Renal pelvis (tissue), 1 donor: ENCODE measurements at regions not wholly inside any gene's neighbourhood (a gene's known extent, or its start where the extent isn't known, plus 50 kb on each side); places are given as distances from the start of the nearest gene placed in this dataset.
A peak's percentile ranks its signal among the peaks of the same experiment; 100 is the strongest.

Experiments
- DNase-seq: peaks from one replicate; pipeline ENCODE4 v3.0.0-alpha.2; 2013

GRCh38 chr1:116232989-116233514 lies 121.9 kb downstream of the MAB21L3 start:
- DNase-seq: no peak

DNA sequence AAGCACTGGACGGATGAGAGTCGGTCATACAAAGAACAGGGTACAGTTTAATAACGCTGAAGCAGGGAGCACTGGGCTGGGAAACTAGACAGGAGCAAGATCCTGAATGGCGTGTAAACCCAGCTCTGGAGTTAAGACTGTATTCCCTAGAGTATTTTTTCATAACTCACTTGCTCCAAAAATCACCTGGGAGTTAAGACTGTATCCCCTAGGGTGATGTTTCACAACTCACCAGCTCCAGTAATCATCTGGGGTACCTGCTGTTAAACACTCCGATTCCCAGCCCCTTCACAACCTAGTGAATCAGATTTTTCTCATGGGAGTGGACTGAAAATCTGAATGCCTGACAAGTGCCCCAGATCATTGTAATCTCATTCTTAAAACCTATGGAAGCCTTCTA lies 123.2 kb downstream of the MAB21L3 start:
- no peak for DNase-seq

GRCh38 chr1:116239916-116240315 lies 128.7 kb downstream of the MAB21L3 start:
- DNase-seq: no peak

GRCh38 chr1:116242741-116243140 lies 130.3 kb upstream of the ATP1A1 start:
- no peak for DNase-seq

GRCh38 chr1:116243333-116244054 lies 129.6 kb upstream of the ATP1A1 start:
- no peak for DNase-seq

DNA sequence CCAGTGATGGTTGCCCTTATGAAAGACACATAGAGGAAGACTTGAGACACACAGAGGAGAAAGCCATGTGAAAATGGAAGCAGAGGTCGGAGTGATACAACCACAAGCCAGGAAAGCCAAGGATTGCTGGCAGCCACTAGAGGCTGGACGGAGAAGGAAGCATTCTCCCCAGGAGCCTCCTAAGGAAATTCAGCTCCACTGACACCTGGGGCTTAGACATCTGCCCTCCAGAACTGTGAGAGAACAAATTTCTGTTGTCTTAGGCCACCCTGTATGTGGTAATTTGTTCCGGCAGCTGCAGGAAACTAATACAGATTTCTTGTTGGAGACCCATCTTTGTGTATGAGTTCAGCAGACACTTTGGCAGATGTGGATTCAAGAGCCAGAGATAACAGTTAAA lies 126.9 kb upstream of the ATP1A1 start:
- DNase-seq: no peak

- no peak for DNase-seq
Observed at GRCh38 chr1:116252271-116252670, 120.8 kb upstream of the ATP1A1 start.

GRCh38 chr1:116252785-116253184 lies 120.3 kb upstream of the ATP1A1 start:
- DNase-seq: no peak

GRCh38 chr1:116253566-116254382 lies 119.3 kb upstream of the ATP1A1 start:
- DNase-seq: peak; percentile 77

GRCh38 chr1:116254776-116255175 lies 118.3 kb upstream of the ATP1A1 start:
- DNase-seq: no peak

DNA sequence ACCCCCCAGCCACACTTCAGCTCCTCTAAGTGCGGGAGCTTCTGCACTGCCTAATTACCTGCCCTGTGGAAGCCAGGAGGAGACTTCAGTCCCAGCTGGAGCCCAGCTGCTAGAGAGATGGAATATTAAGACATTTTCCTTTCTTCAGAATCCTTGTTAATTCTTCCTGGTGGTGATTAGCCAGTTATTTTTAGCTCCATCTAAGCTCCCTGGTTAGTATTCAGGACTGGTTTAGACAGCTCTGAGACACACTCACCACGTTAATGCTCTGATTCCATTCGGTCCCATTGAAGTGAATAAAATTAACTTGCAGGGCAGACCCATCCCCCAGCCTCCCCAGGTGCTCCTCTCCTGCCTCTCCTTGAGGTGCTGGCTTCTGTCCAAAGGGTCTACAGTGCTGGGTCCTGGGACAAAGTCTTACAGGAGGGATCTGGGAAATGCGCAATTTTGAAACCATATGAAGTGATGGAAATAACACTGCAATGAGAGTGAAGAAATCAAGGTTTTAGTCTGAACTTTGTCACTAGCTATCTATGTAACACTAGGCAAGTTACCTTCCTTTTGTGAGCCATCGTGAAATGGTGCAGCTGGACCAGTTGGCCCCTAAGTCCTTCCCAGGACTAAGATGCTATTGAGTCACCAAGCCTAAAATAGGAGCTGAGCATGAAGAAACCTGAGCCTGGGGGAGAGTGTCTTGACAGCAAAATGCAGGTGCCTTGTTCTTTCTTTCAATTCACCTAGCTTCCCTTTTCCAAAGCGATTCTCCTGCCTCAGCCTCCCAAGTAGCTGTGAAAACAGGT lies 117.4 kb upstream of the ATP1A1 start:
- no peak for DNase-seq

DNA sequence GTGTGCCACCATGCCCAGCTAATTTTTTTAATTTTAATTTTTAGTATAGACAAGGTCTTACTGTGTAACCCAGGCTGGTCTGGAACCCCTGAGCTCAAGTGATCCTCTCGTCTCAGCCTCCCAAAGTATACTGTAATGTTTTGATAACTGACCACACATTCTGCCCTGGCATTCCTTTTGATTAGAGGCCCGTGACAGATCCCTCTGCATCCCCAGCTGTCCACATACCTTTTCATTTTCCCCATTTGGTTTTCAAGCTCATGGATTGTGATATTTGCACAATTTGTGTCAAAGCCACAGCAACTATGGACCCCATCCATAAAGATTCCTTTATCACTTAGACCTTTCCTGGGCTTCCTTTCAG lies 116.8 kb upstream of the ATP1A1 start:
- no peak for DNase-seq

GRCh38 chr1:116256875-116257274 lies 116.2 kb upstream of the ATP1A1 start:
- no peak for DNase-seq

DNA sequence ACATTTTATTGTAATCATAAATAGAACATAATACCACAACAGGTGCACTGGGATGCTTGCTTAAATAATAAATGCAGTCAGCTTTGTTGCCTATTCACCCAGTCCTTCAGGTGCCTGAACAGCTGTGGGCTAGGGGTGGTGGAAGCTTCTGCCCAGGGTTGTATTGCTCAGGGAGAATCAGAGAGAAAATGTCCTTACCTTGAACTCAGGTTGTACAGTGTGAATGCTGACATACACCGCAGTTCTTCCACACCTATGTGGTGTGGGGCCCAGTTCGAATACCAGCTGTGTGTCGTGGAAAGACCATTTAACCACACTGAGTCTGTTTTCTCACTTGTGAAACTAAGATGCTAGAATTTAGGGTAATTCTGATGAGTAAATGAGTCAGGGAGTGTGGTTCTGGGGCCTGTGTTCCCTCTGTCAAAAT lies 115.7 kb upstream of the ATP1A1 start:
- no peak for DNase-seq

GRCh38 chr1:116257836-116258235 lies 115.2 kb upstream of the ATP1A1 start:
- no peak for DNase-seq

GRCh38 chr1:116258668-116259419 lies 114.2 kb upstream of the ATP1A1 start:
- no peak for DNase-seq

DNA sequence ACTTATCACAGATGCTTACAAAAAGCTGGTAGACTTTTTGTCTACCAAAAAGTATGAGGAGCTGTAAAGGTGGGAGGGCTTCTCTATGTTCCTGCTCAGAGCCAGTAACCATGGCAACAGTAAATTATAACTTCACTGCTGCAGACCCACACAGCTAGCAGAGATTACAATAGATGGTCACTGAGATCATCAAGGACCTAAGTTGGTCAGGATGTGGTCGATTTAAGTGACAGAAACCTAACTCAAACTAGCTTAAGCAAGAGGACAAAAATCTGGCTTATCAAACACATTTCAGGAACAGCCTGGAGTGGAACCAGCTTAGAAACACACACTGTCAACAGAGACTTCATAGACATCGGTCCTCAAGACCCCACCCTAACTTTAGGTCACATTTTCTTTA lies 113.4 kb upstream of the ATP1A1 start:
- no peak for DNase-seq

- no peak for DNase-seq
Observed at GRCh38 chr1:116260115-116260514, 112.9 kb upstream of the ATP1A1 start.

GRCh38 chr1:116260621-116261020 lies 112.4 kb upstream of the ATP1A1 start:
- no peak for DNase-seq

DNA sequence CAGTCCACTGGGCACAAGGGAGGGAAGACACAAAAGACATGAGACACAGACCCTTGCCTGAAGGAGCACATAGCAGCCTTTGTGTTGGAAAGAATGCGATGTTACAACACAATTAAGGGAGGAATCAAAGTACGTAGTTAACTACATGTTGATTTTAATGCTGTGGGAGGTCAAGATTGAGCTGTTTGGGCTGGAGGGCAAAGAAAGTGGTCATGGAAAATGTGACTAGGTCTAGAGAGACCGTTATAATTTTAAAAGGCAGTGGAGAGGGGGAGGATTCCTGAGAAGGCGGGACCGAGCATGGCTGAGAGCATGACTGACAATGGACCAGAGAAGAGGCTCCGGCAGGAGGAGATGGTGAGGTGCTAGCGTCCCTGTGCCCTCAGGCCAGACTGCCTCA lies 111.8 kb upstream of the ATP1A1 start:
- no peak for DNase-seq

DNA sequence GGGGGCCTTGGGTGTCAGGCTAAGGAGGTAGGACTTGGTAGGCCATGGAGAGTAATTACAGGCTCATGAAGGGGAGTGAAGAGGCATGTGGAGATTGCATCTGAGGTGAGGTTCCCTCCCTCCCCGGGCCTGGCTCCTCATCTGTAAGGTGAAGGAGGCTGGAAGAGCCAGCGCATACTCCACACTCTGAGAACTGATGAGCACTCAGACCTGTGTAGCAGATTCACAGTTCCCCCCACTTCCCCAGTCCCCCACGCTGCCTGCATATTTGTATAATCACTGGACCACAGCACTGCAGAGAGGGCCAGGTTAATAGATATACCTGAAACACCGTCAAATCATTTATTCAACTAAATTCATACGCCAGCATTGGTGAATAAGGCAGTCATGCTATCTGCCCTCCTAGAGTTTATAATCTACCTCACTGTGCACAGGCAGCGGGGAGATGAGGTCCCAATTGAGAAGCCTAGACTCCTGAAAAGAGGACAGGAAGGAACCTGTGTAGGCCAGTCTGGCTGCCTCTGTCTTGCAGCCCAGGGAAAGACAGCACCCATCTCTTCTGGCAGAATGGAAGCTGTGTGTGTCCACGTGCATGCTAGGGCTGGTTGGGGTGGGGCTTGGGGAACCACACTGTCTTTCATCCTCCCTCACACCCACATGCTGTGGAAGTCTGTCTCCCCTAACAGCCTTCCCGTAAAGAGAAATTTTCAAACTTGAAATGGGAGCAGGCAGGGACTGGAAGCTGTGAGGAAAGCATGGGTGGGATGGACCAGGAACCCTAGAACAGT lies 110.6 kb upstream of the ATP1A1 start:
- no peak for DNase-seq
